ENCODE measurements at regions not wholly inside any gene's neighbourhood (a gene's known extent, or its start where the extent isn't known, plus 50 kb on each side); places are given as distances from the start of the nearest gene placed in this dataset.

- Histone ChIP-seq H3K9ac (ENCODE audit: low read depth in 1 of 2, low read length in 2 of 2) (no peak overlapping the region), H3K4me1 (ENCODE audit: control insufficient read depth in 4 of 4, insufficient read depth in 4 of 4, low read length in 3 of 4) (no peaks in the 10 kb centered on the region), H3K9me3 (ENCODE audit: control insufficient read depth in 4 of 4, low read length in 3 of 4) (no peaks in the 10 kb centered on the region), H3K4me3 (ENCODE audit: low read depth in 1 of 3, low read length in 3 of 3) (no peak overlapping the region), H3K27ac (ENCODE audit: low read depth in 1 of 2, low read length in 2 of 2) (no peak overlapping the region), H3K36me3 (ENCODE audit: control insufficient read depth in 4 of 4, insufficient read depth in 3 of 4, low read depth in 1 of 4, low read length in 3 of 4) (no peaks in the 10 kb centered on the region), H3K27me3 (ENCODE audit: control insufficient read depth in 4 of 4, insufficient read depth in 4 of 4, low read length in 3 of 4) (no peaks in the 10 kb centered on the region)
- TF ChIP-seq NR2F2 (IDR thresholded peaks at IDR 0.05) (no peak), ATF3 (IDR thresholded peaks at IDR 0.05) (no peak), FOXA1 (IDR thresholded peaks at IDR 0.05) (no peak), JUND (IDR thresholded peaks at IDR 0.05) (no peak), REST (IDR thresholded peaks at IDR 0.05) (no peak), SP1 (IDR thresholded peaks at IDR 0.05) (no peak)
- 86% methylated on average over 3 of the region's 3 CpGs for WGBS
- DNase-seq (ENCODE audit: low spot score): no peak
Measured at GRCh38 chr16:9031107-9031506, 60.3 kb upstream of the HAPSTR1 start.

GRCh38 chr16:9033125-9033830 is 58.2 kb upstream of the HAPSTR1 start:
- Histone ChIP-seq H3K27me3 (ENCODE audit: control insufficient read depth in 4 of 4, insufficient read depth in 4 of 4, low read length in 3 of 4) (no peaks in the 10 kb centered on the region), H3K36me3 (ENCODE audit: control insufficient read depth in 4 of 4, insufficient read depth in 3 of 4, low read depth in 1 of 4, low read length in 3 of 4) (no peaks in the 10 kb centered on the region), H3K4me1 (ENCODE audit: control insufficient read depth in 4 of 4, insufficient read depth in 4 of 4, low read length in 3 of 4) (no peaks in the 10 kb centered on the region), H3K9ac (ENCODE audit: low read depth in 1 of 2, low read length in 2 of 2) (no peak overlapping the region), H3K4me3 (ENCODE audit: low read depth in 1 of 3, low read length in 3 of 3) (no peak overlapping the region), H3K27ac (ENCODE audit: low read depth in 1 of 2, low read length in 2 of 2) (no peak overlapping the region), H3K9me3 (ENCODE audit: control insufficient read depth in 4 of 4, low read length in 3 of 4) (no peaks in the 10 kb centered on the region)
- TF ChIP-seq CTCF (IDR thresholded peaks at IDR 0.05; ENCODE audit: low read depth, low read length, missing input control): peak; percentile 56
- TF ChIP-seq HNF4G (IDR thresholded peaks at IDR 0.05): no peak
- TF ChIP-seq ZBTB33 (IDR thresholded peaks at IDR 0.05): no peak
- TF ChIP-seq SP1 (IDR thresholded peaks at IDR 0.05): no peak
- peak; percentile 37 to 68 for TF ChIP-seq RAD21 (IDR thresholded peaks at IDR 0.05)
- WGBS: 80% methylated on average over 11 of the region's 11 CpGs
- no peak for DNase-seq (ENCODE audit: low spot score)
